Stimulated activated CD8-positive, alpha-beta memory T cell treated with anti-CD3 and anti-CD28 coated beads, Interleukin-7, amount 100 ng/mL, for 24 hours (primary cell): ENCODE measurements at regions not wholly inside any gene's neighbourhood (a gene's known extent, or its start where the extent isn't known, plus 50 kb on each side); places are given as distances from the start of the nearest gene placed in this dataset.
"Not testable (repeated sequence)": the region's sequence is repeated elsewhere in the genome, so short reads cannot be mapped to it uniquely, and the experiment has no call there.

Experiments used
- DNase-seq: peaks from one replicate; pipeline ENCODE4 v3.0.0-alpha.2; 2020; ENCODE audit warnings: low read depth

DNA sequence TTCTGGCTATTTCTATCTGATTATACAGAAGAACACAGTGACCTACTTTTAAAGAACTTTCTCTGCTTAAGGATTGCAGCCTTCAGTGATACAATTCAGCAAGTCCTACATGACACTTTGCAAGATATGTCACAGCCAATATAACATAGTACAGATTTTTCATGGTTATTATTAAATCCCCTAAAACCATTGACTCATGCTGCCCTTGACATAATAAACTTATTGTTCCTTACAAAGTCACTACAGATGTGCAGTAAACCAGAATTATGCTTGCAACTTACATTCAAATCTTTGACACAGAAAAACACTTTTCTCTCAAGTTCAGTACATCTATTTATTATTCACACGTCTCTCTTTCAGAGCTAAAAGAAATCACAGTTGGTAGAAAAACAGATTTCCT is 1136.3 kb upstream of the ACO1 start:
- DNase-seq, result no peak

DNA sequence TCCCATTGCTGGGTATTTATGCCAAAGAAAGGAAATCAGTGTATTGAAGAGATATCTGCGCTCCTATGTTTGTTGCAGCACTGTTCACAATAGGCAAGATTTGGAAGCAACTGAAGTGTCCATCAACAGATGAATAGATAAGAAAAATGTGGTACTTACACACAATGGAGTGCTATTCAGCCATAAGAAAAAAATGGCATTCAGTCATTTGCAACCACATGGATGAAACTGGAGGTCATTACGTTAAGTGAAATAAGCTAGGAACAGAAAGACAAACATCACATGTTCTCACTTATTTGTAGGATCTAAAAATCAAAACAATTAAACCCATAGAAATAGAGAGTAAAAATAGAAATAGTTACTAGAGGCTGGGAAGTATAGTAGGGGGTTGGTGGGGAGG is 1133.1 kb upstream of the ACO1 start:
- DNase-seq, result no peak

DNA sequence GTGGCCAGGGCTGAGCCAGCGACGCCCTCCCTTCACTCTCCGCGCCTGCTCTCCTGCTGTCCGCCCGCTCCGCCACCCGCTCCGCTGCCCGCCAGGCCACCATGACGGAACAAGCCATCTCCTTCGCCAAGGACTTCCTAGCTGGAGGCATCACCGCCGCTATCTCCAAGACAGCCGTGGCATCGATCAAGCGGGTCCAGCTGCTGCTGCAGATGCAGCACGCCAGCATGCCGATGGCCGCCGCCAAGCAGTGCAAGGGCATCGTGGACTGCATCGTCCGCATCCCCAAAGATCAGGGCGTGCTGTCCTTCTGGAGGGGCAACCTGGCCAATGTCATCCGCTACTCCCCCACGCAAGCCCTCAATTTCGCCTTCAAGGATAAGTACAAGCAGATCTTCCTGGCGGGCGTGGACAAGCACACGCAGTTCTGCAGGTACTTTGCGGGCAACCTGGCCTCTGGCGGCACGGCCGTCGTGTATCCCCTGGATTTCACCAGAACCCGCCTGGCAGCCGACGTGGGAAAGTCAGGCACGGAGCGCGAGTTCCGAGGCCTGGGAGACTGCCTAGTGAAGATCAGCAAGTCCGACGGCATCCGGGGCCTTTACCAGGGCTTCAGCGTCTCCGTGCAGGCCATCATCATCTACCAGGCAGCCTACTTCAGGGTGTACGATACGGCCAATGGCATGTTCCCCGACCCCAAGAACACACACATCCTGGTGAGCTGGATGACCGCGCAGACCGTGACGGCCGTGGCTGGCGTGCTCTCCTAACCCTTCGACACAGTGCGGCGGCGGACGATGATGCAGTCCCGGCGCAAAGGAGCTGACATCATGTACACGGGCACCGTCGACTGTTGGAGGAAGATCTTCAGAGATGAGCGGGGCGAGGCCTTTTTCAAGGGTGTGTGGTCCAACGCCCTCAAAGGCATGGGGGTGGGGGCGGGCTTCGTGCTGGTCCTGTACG is 1130.4 kb upstream of the ACO1 start:
- no peak for DNase-seq

DNA sequence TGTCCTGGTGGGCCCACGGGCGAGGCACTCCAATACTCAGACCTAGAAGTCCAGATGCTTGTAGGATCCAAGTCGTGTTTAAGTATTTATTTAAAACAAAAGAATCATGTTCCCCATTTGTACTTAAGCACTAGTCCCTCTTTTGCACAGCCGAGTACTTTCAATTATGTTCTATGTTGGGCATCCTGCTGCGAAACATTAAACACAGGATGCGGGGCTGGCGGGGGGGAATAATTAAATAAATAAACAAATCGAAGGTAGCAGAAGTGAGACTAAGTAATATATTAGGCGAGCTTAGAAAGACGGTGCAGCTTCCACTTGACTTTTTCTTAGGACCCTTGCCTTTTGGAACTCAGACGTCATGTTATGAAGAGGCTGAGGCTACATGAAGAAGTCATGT is 1129.2 kb upstream of the ACO1 start:
- no peak for DNase-seq

DNA sequence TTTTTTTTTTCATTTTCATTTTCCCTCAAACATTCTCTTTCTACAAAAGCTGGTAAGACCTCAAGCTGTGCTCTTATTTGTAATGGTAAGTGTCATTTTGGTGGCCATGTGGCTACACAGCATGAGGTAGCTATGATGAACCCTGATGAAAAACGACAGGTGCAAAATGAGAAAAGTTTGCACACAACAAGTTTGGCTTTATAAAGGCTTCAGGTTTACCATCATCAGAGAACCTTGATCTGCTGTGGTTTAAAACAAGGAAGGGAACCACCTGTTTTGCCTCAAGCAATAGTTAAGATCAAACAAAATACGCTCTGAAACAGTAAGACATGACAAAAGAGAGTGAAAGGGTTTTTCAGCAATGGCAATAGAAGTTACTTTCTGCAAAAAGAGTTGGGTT is 1124.6 kb upstream of the ACO1 start:
- DNase-seq, result no peak

DNA sequence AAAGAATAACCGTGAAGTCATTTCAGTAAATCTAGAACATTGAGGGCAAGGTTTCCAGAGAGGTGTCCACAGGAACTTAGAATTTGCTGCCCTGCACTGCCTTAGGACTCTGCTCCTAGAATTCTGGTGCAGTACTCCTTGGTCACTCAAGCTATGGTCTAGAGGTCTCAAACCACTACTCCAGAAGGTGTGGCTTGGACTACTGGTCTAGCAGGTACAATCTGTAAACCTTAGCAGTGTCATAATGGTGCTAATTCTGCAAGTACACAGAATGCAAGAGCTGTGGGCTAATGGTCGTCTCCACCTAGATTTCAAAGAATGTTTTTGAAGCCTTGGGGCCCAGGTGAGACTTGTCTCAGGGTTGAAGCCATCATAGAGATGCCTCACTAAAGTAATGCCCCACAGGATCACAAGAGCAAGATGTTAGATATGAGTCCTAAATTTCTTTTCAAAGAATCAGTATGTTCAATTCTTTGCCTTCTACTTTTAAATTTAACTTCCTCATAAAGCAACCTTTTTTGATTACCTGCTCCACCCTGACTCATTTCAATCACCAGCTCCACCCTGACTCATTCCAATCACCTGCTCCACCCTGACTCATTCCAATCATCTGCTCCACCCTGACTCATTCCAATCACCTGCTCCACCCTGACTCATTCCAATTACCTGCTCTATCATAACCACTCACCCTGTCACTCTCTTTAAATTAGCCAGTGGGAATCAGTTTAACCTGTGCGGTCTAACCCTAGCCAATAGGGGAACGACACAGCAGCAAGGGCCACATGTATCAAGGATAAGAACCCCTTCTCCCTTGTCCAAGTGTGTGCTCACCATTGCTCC is 1111.8 kb upstream of the ACO1 start:
- DNase-seq, result no peak

DNA sequence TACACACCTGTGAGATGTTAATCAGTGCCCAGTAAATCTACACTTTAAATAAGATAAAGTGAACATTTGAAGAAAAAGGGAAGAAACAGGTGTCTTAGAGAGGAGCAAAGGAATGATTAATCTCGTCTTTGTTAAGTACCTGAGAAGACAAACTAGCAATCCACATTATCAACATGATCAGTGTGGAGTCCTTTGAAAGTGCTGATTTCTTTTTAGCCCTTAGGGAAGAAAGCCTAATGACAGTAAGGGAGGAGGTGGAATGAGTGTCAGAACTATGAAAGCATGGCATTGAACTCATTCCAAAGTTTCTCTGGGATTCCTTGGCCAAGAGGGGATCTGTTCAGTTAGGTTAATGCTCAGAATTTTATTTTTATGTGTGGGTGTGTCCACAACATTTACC is 1109.0 kb upstream of the ACO1 start:
- DNase-seq, result no peak

DNA sequence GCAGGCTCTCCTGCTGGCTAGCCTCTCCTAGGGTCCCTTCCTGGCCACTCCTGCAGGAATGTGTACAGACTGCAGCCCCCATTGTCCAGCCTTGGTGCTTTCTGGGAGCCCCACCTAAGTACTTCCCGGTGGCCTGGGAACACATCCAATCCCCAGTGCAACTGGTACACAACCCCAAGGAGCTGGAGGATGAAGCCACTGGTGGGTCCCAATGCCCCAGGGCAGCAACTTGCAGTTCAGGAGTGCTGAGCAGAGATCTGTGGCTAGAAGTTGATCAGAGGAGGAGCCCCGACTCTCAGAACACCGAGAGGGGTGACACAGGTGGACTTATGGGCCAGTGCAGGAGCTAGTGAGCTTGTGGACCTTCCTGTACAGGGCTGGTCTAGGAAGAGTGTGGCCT is 1093.7 kb upstream of the ACO1 start:
- DNase-seq, result no peak

DNA sequence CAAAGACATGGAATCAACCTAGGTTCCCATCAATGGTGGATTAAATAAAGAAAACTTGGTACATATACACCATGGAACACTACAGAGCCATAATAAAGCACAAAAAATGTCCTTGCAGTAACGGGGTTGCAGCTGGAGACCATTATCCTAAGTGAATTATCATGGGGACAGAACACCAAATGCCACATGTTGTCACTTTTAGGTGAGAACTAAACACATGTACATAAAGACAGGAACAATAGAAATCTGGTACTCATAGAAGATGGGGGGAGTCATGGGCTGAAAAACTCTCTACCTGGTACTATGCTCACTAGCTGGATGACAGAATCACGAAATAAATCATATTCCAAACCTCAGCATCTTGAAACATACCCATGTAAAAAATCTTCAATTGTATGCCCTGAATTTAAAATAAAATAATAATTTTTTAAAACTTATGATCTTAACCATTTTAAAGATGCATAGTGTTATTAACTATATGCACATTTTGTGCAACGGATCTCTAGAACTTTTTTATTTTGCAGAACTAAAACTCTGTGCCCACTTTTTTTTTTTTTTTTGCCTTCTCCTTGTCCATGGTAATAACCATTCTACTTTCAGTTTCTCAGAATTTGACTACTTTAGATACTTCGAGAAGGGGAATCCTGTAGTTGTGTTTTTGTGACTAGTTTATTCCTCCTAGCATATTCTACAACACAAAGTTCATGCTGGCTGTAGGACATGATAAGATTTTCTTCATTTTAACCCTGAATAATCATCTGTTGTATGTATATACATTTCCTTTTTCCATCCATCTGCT is 1081.6 kb upstream of the ACO1 start:
- DNase-seq, result no peak

DNA sequence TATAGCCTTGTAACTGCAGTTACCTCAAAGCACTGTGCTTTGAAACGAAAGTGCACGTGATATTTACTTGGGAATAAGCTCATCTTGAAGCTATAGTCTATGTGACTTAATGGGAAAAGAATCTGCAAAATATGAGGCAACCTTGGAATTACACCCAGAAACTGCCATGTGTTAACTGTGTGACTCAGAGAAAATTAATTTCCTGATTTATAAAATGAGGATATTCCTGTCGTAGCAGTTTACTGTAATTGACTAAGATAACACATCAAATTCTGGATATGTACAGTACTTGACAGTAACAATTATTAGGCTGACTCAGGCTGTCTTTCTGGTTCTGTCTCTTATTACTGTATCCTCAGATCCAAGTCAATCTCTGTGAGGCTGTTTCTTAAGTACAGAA is 1079.9 kb upstream of the ACO1 start:
- no peak for DNase-seq

DNA sequence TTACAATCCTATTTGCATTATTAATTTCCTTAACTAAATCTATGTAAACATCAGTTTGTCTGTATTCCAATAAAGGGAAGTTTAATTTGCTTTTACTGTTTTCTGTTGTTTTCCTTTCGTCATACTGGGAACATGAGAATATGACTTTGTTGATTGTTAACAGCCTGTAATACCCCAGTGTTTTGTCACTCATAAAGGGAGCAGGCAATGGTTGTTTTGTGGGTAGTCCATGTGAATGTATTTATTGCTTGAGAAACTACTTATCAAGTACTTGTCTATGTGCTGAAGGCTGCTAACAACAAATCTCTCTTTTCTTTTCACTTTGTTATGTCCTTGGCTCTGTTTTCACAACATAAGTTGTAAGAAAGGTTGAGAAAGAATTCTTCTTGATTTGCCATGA is 1070.2 kb upstream of the ACO1 start:
- DNase-seq, result no peak

DNA sequence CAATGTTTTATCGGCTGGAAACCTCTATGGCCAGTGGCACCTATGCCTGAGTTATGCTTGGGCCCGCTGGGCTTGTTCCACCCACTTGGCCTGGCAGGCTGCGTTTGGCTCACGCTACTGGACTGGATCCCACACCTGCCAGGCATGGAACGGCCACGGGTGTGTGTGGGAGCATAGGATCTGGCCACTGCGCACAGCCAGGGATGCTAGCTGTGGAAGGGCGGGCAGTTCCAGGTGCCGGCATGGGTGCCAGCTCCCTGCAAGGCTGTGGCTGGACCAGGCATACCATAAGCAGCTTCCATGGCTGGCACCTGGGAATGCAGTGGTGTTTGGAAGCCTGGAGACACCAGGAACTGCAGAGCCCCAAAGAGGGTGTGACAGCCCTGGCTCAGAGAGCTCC is 1063.9 kb upstream of the ACO1 start:
- no peak for DNase-seq

DNA sequence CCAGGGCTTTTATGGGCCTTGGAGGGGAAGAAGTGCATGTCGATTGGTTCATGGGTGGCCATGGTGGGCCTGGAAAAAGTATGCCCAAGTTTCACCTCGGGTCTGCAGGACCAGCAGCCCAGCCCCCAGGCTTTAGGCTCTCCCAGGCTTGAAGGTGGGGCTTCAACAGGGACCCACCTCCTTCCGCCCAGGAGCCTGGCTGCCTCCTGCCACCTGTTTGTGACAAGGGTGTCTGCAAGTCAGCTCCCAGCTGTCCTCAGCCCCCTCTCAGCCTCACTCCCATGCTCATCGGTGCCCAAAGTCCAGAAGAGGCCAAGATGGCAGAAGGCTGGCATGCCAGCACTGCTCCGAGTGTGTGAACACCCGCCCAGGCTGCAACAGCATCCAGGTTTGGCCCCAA is 1063.2 kb upstream of the ACO1 start:
- no peak for DNase-seq

DNA sequence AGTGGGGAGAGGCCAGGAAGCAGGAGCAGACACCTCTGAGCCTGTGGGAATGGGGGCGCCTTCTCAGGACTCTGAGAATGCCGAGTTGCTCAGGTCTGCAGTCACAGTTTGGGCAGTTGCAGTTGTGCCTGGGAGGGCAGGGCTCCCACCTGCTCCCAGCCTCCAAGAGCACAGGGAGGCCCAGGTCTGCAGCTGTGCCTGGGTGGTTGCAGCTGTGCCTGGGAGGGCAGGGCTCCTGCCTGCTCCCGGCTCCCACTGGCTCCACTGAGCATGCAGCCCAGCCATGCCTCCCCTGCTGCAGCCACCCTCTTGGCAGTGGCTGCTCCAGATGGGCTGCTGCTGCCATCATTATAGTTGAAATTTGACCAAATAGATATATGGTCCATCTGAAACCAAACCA is 1062.8 kb upstream of the ACO1 start:
- no peak for DNase-seq

DNA sequence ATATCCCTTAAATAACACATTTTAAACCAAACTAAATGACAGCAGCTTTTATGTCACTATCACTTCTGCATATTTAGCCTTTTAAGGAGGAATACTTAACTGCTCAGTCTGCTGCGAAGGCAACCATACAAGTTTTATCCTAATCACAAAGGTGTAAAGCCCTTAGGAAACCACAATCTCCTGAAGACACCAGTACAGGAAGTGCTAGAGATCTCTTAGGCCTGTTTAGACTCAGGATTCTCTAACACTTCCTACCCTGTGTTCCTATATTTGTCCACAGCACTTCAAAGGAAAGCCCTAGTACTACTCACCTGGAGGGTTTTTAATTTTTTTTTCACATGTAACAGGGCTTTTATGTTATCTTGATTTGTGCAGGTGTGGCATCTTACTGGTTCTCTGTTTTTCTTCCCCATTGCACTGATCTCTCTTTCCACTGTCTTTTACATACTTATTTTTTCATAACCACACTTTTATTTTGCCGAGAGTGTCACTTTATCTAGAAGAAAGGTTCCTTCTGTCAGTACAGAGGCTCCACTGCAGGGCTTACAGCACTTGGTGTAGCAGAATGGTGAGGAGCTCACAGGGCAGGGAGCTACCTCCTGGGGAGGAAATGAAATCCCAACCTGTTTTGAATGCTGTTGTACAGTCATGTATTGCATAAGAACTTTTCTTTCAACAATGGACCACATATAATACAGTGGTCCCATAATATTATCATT is 1060.6 kb upstream of the ACO1 start:
- no peak for DNase-seq

DNA sequence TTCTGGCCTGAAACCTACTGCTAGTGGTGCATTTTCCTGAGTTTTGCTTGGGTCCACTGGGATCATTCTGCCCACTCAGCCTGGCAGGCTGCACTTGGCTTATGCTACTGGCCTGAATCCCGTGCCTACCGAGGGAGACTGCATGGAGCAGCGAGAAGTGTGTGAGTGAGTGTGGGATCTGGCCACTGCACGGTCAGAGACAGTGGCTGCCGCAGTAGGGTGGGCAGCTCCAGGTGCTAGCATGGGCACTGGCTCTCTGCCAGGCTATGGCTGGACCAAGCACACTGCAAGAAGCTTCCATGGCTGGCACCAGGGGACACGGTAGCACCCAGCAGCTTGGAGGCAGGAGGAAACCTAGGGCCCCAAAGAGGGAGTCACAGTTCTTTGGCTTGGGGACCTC is 1058.7 kb upstream of the ACO1 start:
- no peak for DNase-seq

DNA sequence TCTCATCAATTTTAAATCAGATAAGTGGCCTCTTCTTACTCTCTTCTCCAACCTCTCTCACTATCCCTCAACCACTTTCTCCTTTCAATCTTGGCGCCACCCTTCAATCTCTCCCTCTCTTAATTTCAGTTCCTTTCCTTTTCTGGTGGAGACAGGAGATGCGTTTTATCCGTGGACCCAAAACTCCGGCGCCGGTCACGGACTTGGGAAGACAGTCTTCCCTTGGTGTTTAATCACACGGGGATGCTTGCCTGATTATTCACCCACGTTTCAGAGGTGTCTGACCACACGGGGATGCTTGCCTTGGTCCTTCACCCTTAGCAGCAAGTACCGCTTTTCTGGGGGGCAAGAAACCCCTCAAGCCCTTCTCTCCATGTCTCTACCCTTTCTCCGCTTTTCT is 1057.6 kb upstream of the ACO1 start:
- not testable (repeated sequence) for DNase-seq

DNA sequence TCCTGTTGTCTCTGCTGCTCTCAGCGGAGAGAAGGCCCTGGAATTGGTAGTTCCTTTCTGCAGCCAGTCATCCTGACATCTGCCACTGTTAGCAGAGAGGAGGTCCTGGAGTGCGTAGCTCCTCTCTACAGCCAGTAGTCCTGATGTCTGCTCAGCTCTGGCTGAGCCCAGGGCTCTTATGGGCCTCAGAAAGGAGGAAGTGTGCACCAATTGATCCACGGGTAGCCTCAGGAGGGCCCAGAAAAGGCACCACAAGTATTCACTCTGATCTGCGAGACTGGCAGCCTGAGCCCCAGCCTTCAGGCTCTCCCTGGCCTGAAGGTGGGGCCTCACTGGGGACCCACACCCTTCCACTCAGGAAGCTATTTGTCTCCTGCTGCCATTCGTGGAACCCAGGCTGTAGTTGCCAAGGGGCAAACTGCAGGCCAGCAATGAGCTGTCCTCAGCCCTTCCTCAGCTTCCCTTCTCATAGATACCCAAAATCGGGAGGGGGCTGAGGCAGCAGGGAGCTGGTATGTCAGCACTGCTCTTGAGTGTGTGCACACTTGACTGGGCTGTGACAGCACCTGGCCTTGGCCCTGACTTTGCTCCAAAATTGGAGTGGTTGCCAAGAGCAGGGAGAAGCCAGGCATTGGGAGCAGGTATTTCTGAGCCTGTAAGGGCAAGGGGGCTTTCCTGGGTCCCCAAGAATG is 1049.5 kb upstream of the ACO1 start:
- no peak for DNase-seq

DNA sequence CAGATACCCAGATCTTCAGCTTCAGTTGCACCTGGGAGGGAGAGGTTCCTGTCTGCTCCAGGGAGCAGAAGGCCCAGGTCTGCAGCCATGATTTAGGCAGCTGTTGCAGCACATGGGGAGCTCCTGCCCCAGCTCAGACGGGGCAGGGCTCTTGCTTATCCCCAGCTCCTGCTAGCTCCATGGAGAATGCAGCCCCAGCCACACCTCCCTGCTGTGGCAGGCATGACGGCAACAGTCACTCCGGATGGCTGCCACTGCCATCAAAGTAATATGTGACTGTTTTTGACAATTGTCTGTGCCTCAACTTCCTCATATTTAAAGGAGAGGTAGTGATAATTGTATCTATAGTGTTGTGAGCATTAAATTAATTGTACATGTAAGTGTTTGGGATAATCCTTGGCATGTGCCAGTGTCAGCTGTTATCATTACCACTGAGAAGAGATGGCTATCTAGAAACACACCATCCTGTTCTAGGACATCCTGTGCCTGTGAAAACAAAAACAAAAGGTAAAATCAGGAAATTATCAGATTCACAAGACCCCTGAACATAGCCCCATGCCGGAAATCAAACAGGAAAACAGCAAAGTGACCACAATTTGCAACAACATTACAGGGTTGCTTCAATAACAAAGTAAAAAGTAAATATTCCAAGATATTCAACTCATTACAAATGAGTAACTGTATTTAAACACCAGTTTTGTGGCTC is 1048.8 kb upstream of the ACO1 start:
- DNase-seq, result no peak

DNA sequence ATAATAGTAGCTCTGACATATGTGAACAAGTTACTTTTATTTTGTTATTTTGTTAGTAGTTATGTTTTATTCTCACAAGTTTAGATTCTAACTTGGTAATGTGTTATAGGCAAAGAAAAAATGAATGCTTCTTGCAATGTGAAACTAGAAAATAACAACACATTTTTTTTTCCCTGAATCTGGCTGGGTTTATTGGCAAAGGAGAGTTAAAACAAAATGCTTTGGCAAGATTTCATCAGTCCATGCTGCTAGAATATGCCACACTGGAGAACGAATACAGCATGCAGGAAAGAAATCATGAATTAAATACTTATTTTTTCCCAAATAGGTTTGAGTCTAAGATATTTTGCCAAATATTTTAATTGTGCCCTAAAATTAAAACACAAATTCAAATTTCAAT is 1048.1 kb upstream of the ACO1 start:
- no peak for DNase-seq

DNA sequence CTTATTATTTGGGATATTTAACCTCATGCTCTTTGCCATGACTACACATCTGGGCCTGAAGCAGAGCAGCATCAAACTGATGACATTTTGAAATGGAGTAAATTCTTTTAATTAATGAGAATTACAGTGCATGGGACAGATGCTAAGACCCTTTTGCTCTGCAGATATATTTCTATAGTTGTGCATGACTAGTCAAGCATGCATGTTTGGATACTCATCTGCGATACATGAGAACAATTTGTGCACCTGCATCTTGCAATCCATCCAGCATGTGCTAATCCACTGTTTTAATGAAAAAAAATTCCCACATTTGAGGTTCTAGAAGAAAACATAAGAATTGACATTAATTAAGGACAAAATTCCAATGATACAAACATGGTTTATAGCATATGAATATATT is 1047.6 kb upstream of the ACO1 start:
- DNase-seq, result no peak
